BE2C (cell line): ENCODE measurements at regions not wholly inside any gene's neighbourhood (a gene's known extent, or its start where the extent isn't known, plus 50 kb on each side); places are given as distances from the start of the nearest gene placed in this dataset.

Experiments used
- DNase-seq: peaks from one replicate; pipeline ENCODE4 v3.0.0-alpha.2; 2020
- H3K27me3 ChIP-seq: fragments of 250-450 bp; sonication (Bioruptor Pico); 2 replicates; pipeline ENCODE4 v1.5.1; 2020; ENCODE audit warnings: mild to moderate bottlenecking
- H3K36me3 ChIP-seq: fragments of 250-450 bp; sonication (Bioruptor Pico); 2 replicates; pipeline ENCODE4 v1.5.1; 2020; ENCODE audit warnings: mild to moderate bottlenecking
- H3K4me1 ChIP-seq: fragments of 250-450 bp; sonication (Bioruptor Pico); 2 replicates; pipeline ENCODE4 v1.5.1; 2020
- H3K4me3 ChIP-seq: 2 replicates; pipeline ENCODE4 v1.5.1; 2011; ENCODE audit warnings: low read depth, low read length
- H3K9me3 ChIP-seq: fragments of 250-450 bp; sonication (Bioruptor Pico); 2 replicates; pipeline ENCODE4 v1.5.1; 2020
- TF ChIP-seq, protein P1 (sequence below): IDR thresholded peaks from 2 replicates; pipeline ENCODE4 v1.5.1; 2012; ENCODE audit warnings: mild to moderate bottlenecking, low read depth, low read length

DNA sequence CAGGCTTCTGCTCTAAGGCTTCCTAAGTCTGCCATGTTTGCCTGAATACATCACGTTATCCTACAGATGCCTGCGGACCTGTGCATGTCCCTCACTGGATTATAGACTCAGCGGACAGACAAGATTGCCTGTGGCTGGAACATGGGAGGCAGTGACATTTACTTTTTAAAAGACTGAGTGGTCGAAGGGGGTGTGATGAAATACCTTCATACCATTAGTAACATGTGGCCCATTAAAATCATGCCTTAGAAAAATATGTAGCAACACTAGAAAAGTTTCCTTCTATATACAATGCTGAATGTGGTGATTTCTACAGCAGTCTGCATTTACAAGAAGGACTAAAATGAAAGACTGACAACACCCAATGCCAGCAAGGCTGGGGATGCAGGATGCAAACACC is 154.4 kb downstream of the ASB1 start:
- no peaks in the 10 kb centered on the region for H3K4me1 ChIP-seq
- H3K36me3 ChIP-seq, result no peaks in the 10 kb centered on the region
- no peaks in the 10 kb centered on the region for H3K9me3 ChIP-seq
- H3K4me3 ChIP-seq, result no peak overlapping the region
- no peaks in the 10 kb centered on the region for H3K27me3 ChIP-seq
- TF ChIP-seq, protein P1, sequence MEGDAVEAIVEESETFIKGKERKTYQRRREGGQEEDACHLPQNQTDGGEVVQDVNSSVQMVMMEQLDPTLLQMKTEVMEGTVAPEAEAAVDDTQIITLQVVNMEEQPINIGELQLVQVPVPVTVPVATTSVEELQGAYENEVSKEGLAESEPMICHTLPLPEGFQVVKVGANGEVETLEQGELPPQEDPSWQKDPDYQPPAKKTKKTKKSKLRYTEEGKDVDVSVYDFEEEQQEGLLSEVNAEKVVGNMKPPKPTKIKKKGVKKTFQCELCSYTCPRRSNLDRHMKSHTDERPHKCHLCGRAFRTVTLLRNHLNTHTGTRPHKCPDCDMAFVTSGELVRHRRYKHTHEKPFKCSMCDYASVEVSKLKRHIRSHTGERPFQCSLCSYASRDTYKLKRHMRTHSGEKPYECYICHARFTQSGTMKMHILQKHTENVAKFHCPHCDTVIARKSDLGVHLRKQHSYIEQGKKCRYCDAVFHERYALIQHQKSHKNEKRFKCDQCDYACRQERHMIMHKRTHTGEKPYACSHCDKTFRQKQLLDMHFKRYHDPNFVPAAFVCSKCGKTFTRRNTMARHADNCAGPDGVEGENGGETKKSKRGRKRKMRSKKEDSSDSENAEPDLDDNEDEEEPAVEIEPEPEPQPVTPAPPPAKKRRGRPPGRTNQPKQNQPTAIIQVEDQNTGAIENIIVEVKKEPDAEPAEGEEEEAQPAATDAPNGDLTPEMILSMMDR, result no peak
- DNase-seq, result no peak

DNA sequence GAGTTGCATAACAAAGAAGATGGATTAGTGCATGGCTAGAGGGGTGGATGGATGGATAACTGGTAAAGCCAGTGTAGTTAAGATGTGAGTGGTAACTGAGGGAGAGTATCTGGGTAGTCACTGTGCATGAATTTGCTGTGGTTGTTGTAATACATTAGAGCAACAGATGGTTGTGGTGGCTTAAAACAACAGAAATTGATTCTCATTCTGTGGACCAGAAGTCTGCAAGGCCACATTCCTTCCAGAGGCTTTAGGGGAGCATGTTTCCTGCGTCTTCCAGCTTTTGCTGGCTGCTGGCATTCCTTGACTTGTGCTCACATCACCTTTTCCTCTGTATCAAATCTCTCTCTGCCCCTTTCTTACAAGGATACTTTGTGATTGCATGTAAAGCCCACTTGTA is 155.4 kb downstream of the ASB1 start:
- Histone ChIP-seq H3K4me3 (no peak overlapping the region), H3K27me3 (no peaks in the 10 kb centered on the region), H3K36me3 (no peaks in the 10 kb centered on the region), H3K9me3 (no peaks in the 10 kb centered on the region), H3K4me1 (no peaks in the 10 kb centered on the region)
- TF ChIP-seq, protein P1, result no peak
- DNase-seq, result no peak

DNA sequence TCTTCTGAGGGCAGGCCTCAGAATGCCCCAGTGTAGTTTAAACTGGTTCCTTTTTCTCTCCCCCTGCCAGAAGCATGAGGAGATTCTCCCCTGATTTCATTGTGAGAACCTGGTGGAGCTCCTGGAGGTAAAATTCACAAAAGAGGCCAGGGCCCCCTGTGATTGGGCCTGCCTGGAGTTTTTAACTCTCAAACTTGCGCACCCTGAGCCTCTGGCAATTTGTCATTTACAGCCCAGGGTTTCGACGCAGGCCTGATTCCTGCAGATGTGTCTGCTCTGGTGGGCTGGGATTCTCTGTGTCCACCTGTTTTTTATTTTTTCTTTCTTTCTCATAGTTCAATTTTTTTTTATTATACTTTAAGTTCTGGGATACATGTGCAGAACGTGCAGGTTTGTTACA is 157.9 kb downstream of the ASB1 start:
- Histone ChIP-seq H3K9me3 (no peaks in the 10 kb centered on the region), H3K4me1 (no peaks in the 10 kb centered on the region)
- TF ChIP-seq, protein P1, result no peak

DNA sequence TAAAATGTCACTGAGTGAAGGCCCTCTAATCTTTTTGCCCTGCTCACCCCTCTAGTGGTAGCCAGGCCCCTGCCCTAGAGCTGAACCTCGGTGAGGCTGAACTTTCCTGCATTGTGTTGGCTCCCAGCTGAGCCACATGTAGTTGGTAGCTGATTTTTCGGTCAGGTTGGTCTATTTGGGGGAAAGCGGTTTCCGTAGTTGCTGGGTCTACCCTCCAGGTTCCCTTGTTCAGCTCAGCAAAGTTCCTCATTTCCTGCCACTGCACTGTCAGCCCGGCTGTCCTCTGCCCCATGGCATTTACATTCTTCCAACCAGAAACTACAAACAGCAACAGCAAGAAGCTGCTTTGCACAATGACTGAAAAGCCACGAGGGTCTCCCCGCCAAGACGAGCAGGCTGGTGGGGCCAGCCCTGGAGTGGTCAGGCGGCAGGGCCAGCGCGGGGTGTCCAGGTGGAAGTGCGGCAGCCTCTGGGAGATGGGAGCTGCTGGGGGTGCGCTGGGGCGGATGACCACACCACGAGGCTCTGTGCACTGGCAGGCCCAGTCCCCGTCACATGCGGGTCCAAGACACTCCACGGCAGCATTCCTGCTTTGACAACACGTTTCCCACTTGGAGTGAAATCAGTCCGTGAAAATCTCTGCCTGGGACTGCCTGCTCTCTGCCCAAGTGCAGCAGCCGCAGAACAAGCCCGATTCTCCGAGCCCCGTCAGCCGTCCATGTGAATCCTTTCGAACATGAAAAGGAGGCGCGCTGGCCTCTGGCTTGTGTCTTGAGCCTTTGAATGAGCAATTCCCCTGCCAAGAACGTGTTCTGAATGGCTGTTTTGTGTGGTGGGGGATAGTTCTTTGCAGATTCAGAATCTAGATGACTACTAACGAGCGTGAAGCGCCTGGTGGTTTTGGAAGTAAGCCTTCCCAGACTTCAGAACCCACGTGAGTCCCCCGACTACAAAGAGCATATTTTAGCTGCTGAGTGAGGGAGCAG is 159.4 kb downstream of the ASB1 start:
- TF ChIP-seq, protein P1, result no peak
- no peaks in the 10 kb centered on the region for H3K4me1 ChIP-seq
- no peak for DNase-seq
- H3K4me3 ChIP-seq, result no peak overlapping the region
- no peaks in the 10 kb centered on the region for H3K27me3 ChIP-seq
- no peaks in the 10 kb centered on the region for H3K9me3 ChIP-seq
- H3K36me3 ChIP-seq, result no peaks in the 10 kb centered on the region

More for the DNA sequence above, 157.9 kb downstream of the ASB1 start:
- no peaks in the 10 kb centered on the region for H3K36me3 ChIP-seq
- DNase-seq, result no peak
- no peak overlapping the region for H3K4me3 ChIP-seq
- no peaks in the 10 kb centered on the region for H3K27me3 ChIP-seq

DNA sequence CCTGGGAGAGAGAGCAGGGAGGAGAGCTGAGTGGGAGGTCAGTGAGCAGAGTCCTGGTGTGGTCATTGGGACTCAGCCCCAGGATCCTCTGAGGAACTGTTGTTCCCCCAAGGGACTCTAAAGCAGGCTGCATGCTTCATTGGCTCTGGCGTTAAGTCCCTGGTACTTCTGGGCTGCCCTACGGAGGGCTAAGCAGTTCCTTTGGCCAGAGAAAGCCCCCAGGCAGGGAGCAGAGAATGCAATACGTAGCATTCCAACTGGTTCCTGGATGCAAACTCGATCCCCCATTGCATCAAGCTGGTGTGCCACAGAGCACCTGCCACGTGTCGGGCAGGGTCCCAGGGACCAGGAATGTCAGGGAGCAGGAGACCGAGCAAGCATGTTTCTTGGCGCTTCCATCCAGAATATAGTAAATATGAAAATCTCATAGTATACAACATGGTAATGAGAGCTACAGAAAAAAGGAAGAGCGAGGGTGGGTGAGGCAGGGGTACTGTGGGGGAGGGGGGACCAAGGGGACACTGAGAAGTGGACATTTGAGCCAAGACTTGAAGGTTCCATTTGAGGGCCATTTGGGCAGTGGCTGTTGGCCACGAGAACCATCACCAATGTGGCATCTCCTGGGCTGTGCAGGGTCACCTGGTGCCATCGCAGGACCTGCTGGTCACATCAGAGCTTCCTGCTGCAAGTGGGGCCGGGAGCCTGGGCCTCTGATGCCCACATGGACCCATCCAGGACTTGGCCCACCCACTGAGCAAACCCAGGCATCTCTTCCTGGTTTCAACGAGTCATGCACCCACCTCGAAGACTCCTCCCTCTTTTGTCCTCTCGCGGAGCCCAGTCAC is 160.4 kb downstream of the ASB1 start:
- H3K27me3 ChIP-seq, result no peaks in the 10 kb centered on the region
- TF ChIP-seq, protein P1, result no peak
- H3K4me3 ChIP-seq, result no peak overlapping the region
- DNase-seq, result no peak
- no peaks in the 10 kb centered on the region for H3K4me1 ChIP-seq
- H3K36me3 ChIP-seq, result no peaks in the 10 kb centered on the region
- no peaks in the 10 kb centered on the region for H3K9me3 ChIP-seq
